Keratinocyte (primary cell): ENCODE measurements at regions not wholly inside any gene's neighbourhood (a gene's known extent, or its start where the extent isn't known, plus 50 kb on each side); places are given as distances from the start of the nearest gene placed in this dataset.

Experiments used
- DNase-seq: peaks from one replicate; pipeline ENCODE4 v3.0.0-alpha.2; 2011; ENCODE audit warnings: low read depth, missing footprints, low spot score
- FAIRE-seq: peaks from 2 replicates; lab custom pipeline; 2011; peaks lifted over from hg19 to GRCh38; lab: Jason Lieb, UNC
- H2AFZ ChIP-seq: 2 replicates; pipeline ENCODE4 v1.6.0; 2012; ENCODE audit warnings: low read length, control low read depth, inconsistent platforms; ENCODE audit not compliant: control insufficient read depth
- H3K27ac ChIP-seq: 2 replicates; pipeline ENCODE4 v1.5.1; 2011; ENCODE audit warnings: low read length; ENCODE audit not compliant: control insufficient read depth, insufficient read depth
- H3K27me3 ChIP-seq: 3 replicates; pipeline ENCODE4 v1.6.0; 2011; ENCODE audit warnings: low read length; ENCODE audit not compliant: control insufficient read depth, insufficient read depth; ENCODE audit errors: extremely low read depth
- H3K36me3 ChIP-seq, 2 experiments: 2 replicates in 1 of 2; 3 replicates in 1 of 2; pipeline ENCODE4 v1.5.1; 2011; ENCODE audit warnings: low read length in 2 of 2, mild to moderate bottlenecking in 1 of 2; ENCODE audit not compliant: control insufficient read depth in 2 of 2, insufficient read depth in 2 of 2; ENCODE audit errors: extremely low read depth in 1 of 2
- H3K4me1 ChIP-seq: 3 replicates; pipeline ENCODE4 v1.5.1; 2011; ENCODE audit warnings: low read length; ENCODE audit not compliant: control insufficient read depth, insufficient read depth; ENCODE audit errors: extremely low read depth
- H3K4me2 ChIP-seq: 3 replicates; pipeline ENCODE4 v1.6.0; 2011; ENCODE audit warnings: low read depth, low read length; ENCODE audit not compliant: control insufficient read depth, insufficient read depth; ENCODE audit errors: extremely low read depth
- H3K4me3 ChIP-seq, 3 experiments: fragments of 200-600 bp in 1 of 3; sonication (generic) in 1 of 3; 2 replicates in 2 of 3; 3 replicates in 1 of 3; pipeline ENCODE4 v1.5.1; 2011 to 2016; ENCODE audit warnings: low read length in 3 of 3, mild to moderate bottlenecking in 3 of 3, control low read depth in 2 of 3, inconsistent platforms in 1 of 3, low read depth in 1 of 3, mixed read lengths in 1 of 3, mixed run types in 1 of 3, moderate library complexity in 1 of 3; ENCODE audit not compliant: control insufficient read depth in 2 of 3, insufficient read depth in 2 of 3; ENCODE audit errors: extremely low read depth in 1 of 3
- H3K79me2 ChIP-seq: 2 replicates; pipeline ENCODE4 v1.6.0; 2012; ENCODE audit warnings: low read length; ENCODE audit not compliant: control insufficient read depth, insufficient read depth
- H3K9ac ChIP-seq: 3 replicates; pipeline ENCODE4 v1.6.0; 2011; ENCODE audit warnings: low read length; ENCODE audit not compliant: control insufficient read depth, insufficient read depth; ENCODE audit errors: extremely low read depth
- H3K9me1 ChIP-seq: 3 replicates; pipeline ENCODE4 v1.6.0; 2011; ENCODE audit warnings: low read length; ENCODE audit not compliant: control insufficient read depth, insufficient read depth; ENCODE audit errors: extremely low read depth
- H3K9me3 ChIP-seq: 2 replicates; pipeline ENCODE4 v1.5.1; 2012; ENCODE audit warnings: low read depth, low read length; ENCODE audit not compliant: control insufficient read depth
- H4K20me1 ChIP-seq: 3 replicates; pipeline ENCODE4 v1.6.0; 2011; ENCODE audit warnings: low read length; ENCODE audit not compliant: control insufficient read depth, insufficient read depth; ENCODE audit errors: extremely low read depth
- CTCF ChIP-seq, 3 experiments: IDR thresholded peaks in 1 of 3; conservative IDR thresholded peaks in 1 of 3; optimal IDR thresholded peaks in 1 of 3; 2 replicates in 2 of 3; 3 replicates in 1 of 3; pipeline versions ENCODE3 to v1.5.1; 2011; ENCODE audit warnings: low read length in 3 of 3, mild to moderate bottlenecking in 3 of 3, moderate library complexity in 2 of 3, control low read depth in 1 of 3, inconsistent platforms in 1 of 3; ENCODE audit not compliant: insufficient read depth in 2 of 3; ENCODE audit errors: extremely low read depth in 1 of 3
- EZH2 ChIP-seq: IDR thresholded peaks from one replicate; pipeline ENCODE4 v1.6.1; 2012; ENCODE audit warnings: inconsistent platforms, mild to moderate bottlenecking, low read length, moderate library complexity
- dilution Hi-C: fragments of 300-500 bp; cut with MboI; formaldehyde crosslinking; loops from one replicate; pipeline ENCODE4 v1.7.0; 2020; ENCODE audit warnings: low sequenced_read_pairs; ENCODE audit not compliant: extremely low pct_ligation_motif_present

- no peak for FAIRE-seq
- DNase-seq = no peak
- no peak overlapping the region for H3K4me3 ChIP-seq
- no peak overlapping the region for H3K9ac ChIP-seq
- H3K4me2 ChIP-seq = no peak overlapping the region
- H3K36me3 ChIP-seq = no peaks in the 10 kb centered on the region
- no peaks in the 10 kb centered on the region for H3K79me2 ChIP-seq
- no peak overlapping the region for H3K27ac ChIP-seq
- dilution Hi-C loops = no loop called here
- TF ChIP-seq EZH2 (no peak), CTCF (optimal IDR thresholded peaks at IDR 0.05 in 1 of 3, IDR thresholded peaks at IDR 0.05 in 1 of 3, conservative IDR thresholded peaks at IDR 0.05 in 1 of 3; ENCODE audit: extremely low read depth in 1 of 3, insufficient read depth in 2 of 3, low read length in 3 of 3) (no peak)
- no peak overlapping the region for H2AFZ ChIP-seq
- H3K27me3 ChIP-seq = no peaks in the 10 kb centered on the region
- H3K4me1 ChIP-seq = no peaks in the 10 kb centered on the region
- H3K9me3 ChIP-seq = peaks cover 3% of the 10 kb centered on the region
- H3K9me1 ChIP-seq = no peaks in the 10 kb centered on the region
- H4K20me1 ChIP-seq = no peaks in the 10 kb centered on the region
Measured at GRCh38 chr14:26023967-26024366, 573.9 kb downstream of the NOVA1 start.

GRCh38 chr14:26021759-26022158, 576.1 kb downstream of the NOVA1 start:
- no peak overlapping the region for H3K27ac ChIP-seq
- H3K9me1 ChIP-seq = no peaks in the 10 kb centered on the region
- no peak for DNase-seq
- no peak overlapping the region for H2AFZ ChIP-seq
- H4K20me1 ChIP-seq = no peaks in the 10 kb centered on the region
- peaks cover 3% of the 10 kb centered on the region for H3K9me3 ChIP-seq
- no peaks in the 10 kb centered on the region for H3K36me3 ChIP-seq
- H3K9ac ChIP-seq = no peak overlapping the region
- dilution Hi-C loops = no loop called here
- no peak for TF ChIP-seq CTCF (optimal IDR thresholded peaks at IDR 0.05 in 1 of 3, IDR thresholded peaks at IDR 0.05 in 1 of 3, conservative IDR thresholded peaks at IDR 0.05 in 1 of 3; ENCODE audit: extremely low read depth in 1 of 3, insufficient read depth in 2 of 3, low read length in 3 of 3)
- TF ChIP-seq EZH2 = no peak
- no peak for FAIRE-seq
- no peaks in the 10 kb centered on the region for H3K27me3 ChIP-seq
- H3K4me2 ChIP-seq = no peak overlapping the region
- no peak overlapping the region for H3K4me3 ChIP-seq
- no peaks in the 10 kb centered on the region for H3K4me1 ChIP-seq
- no peaks in the 10 kb centered on the region for H3K79me2 ChIP-seq
